ENCODE measurements at regions not wholly inside any gene's neighbourhood (a gene's known extent, or its start where the extent isn't known, plus 50 kb on each side); places are given as distances from the start of the nearest gene placed in this dataset.

DNA sequence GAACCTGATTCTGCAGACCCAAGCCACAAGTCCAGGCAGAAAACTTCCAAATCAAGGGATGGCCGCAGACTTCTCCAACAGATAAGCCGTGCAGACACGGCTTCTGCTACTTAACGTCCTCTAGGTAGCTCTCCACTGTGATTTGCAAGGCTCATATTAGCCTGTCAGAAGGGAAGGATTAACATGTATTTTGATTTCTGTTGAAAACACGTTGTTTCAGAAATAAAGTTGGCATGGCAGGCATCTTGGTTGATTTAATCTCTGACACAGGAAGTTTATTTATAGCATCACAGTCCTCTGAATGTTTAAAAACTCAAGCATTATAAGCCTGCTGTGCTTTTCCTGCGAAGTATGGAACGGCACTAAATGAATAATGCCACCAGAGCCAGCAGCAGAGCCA, 166.8 kb upstream of the TOX3 start:
- ChIA-PET CTCF (interaction anchor here (1.5 kb wide), 1 partner anchor 148 kb away, joined by 3 read pairs; no protein-coding TSS in a partner anchor), POLR2A (no interaction called here)
- H3K27ac Mint-ChIP-seq: no peak overlapping the region
- H3K9me3 Mint-ChIP-seq: peaks cover 4% of the 10 kb centered on the region; the same call in 1 of the 2 replicates
- no peaks in the 10 kb centered on the region; the same call in 1 of the 2 replicates for H3K27me3 Mint-ChIP-seq (ENCODE audit: low read depth)
- TF ChIP-seq MYBL2 (CRISPR knock-in tag; IDR thresholded peaks at IDR 0.05) (no peak), ZNF232 (CRISPR knock-in tag; IDR thresholded peaks at IDR 0.05) (no peak), ZNF423 (CRISPR knock-in tag; IDR thresholded peaks at IDR 0.05) (no peak), ZNF671 (CRISPR knock-in tag; IDR thresholded peaks at IDR 0.05) (no peak), ZBTB21 (CRISPR knock-in tag; IDR thresholded peaks at IDR 0.05; ENCODE audit: borderline replicate concordance) (no peak)
- TF ChIP-seq, protein P1, sequence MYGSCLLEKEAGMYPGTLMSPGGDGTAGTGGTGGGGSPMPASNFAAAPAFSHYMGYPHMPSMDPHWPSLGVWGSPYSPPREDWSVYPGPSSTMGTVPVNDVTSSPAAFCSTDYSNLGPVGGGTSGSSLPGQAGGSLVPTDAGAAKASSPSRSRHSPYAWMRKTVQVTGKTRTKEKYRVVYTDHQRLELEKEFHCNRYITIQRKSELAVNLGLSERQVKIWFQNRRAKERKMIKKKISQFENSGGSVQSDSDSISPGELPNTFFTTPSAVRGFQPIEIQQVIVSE (CRISPR knock-in tag; IDR thresholded peaks at IDR 0.05; ENCODE audit: borderline replicate concordance): no peak
- TF ChIP-seq, protein P2, sequence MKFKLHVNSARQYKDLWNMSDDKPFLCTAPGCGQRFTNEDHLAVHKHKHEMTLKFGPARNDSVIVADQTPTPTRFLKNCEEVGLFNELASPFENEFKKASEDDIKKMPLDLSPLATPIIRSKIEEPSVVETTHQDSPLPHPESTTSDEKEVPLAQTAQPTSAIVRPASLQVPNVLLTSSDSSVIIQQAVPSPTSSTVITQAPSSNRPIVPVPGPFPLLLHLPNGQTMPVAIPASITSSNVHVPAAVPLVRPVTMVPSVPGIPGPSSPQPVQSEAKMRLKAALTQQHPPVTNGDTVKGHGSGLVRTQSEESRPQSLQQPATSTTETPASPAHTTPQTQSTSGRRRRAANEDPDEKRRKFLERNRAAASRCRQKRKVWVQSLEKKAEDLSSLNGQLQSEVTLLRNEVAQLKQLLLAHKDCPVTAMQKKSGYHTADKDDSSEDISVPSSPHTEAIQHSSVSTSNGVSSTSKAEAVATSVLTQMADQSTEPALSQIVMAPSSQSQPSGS (CRISPR knock-in tag; IDR thresholded peaks at IDR 0.05; ENCODE audit: borderline replicate concordance, low read depth): no peak
- TF ChIP-seq, protein P3, sequence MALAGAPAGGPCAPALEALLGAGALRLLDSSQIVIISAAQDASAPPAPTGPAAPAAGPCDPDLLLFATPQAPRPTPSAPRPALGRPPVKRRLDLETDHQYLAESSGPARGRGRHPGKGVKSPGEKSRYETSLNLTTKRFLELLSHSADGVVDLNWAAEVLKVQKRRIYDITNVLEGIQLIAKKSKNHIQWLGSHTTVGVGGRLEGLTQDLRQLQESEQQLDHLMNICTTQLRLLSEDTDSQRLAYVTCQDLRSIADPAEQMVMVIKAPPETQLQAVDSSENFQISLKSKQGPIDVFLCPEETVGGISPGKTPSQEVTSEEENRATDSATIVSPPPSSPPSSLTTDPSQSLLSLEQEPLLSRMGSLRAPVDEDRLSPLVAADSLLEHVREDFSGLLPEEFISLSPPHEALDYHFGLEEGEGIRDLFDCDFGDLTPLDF (CRISPR knock-in tag; IDR thresholded peaks at IDR 0.05): no peak
- TF ChIP-seq, protein P4, sequence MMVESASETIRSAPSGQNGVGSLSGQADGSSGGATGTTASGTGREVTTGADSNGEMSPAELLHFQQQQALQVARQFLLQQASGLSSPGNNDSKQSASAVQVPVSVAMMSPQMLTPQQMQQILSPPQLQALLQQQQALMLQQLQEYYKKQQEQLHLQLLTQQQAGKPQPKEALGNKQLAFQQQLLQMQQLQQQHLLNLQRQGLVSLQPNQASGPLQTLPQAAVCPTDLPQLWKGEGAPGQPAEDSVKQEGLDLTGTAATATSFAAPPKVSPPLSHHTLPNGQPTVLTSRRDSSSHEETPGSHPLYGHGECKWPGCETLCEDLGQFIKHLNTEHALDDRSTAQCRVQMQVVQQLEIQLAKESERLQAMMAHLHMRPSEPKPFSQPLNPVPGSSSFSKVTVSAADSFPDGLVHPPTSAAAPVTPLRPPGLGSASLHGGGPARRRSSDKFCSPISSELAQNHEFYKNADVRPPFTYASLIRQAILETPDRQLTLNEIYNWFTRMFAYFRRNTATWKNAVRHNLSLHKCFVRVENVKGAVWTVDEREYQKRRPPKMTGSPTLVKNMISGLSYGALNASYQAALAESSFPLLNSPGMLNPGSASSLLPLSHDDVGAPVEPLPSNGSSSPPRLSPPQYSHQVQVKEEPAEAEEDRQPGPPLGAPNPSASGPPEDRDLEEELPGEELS (CRISPR knock-in tag; IDR thresholded peaks at IDR 0.05): no peak
- TF ChIP-seq, protein P5, sequence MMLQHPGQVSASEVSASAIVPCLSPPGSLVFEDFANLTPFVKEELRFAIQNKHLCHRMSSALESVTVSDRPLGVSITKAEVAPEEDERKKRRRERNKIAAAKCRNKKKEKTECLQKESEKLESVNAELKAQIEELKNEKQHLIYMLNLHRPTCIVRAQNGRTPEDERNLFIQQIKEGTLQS (CRISPR knock-in tag; conservative IDR thresholded peaks at IDR 0.05): no peak
- H3K36me3 Mint-ChIP-seq: no peaks in the 10 kb centered on the region
- ATAC-seq (no peak), DNase-seq (ENCODE audit: low spot score) (no peak)
- H3K4me3 Mint-ChIP-seq: no peak overlapping the region
- peaks cover 7% of the 10 kb centered on the region for H3K4me1 Mint-ChIP-seq

DNA sequence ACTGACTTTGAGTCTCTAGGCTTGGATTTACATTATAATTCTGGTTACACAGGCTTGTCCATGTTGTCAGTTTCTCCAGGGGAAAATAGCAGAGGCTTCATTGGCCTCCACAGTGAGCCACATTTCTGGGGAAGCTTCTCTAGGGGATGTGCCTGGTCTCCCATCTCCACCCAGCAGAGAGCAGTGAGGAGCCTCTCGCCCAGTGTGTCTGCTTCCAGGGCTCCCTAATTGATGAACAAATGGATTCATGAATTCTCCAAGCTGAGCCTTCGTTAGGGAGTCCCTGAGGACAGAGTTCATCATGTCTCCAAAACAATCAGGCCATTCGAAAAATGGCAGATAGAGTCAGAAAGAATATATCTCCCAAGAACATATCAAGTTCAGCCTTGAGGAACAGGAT, 162.4 kb upstream of the TOX3 start:
- H3K27ac Mint-ChIP-seq: no peak overlapping the region
- no peak for DNase-seq (ENCODE audit: low spot score)
- no peaks in the 10 kb centered on the region for H3K36me3 Mint-ChIP-seq
- peaks cover 10% of the 10 kb centered on the region for H3K4me1 Mint-ChIP-seq
- peak; percentile 67 for ATAC-seq
- no peak for TF ChIP-seq ATF1 (CRISPR knock-in tag; IDR thresholded peaks at IDR 0.05)
- no peak for TF ChIP-seq CBFB (CRISPR knock-in tag; IDR thresholded peaks at IDR 0.05; ENCODE audit: low read depth)
- TF ChIP-seq, protein P6, sequence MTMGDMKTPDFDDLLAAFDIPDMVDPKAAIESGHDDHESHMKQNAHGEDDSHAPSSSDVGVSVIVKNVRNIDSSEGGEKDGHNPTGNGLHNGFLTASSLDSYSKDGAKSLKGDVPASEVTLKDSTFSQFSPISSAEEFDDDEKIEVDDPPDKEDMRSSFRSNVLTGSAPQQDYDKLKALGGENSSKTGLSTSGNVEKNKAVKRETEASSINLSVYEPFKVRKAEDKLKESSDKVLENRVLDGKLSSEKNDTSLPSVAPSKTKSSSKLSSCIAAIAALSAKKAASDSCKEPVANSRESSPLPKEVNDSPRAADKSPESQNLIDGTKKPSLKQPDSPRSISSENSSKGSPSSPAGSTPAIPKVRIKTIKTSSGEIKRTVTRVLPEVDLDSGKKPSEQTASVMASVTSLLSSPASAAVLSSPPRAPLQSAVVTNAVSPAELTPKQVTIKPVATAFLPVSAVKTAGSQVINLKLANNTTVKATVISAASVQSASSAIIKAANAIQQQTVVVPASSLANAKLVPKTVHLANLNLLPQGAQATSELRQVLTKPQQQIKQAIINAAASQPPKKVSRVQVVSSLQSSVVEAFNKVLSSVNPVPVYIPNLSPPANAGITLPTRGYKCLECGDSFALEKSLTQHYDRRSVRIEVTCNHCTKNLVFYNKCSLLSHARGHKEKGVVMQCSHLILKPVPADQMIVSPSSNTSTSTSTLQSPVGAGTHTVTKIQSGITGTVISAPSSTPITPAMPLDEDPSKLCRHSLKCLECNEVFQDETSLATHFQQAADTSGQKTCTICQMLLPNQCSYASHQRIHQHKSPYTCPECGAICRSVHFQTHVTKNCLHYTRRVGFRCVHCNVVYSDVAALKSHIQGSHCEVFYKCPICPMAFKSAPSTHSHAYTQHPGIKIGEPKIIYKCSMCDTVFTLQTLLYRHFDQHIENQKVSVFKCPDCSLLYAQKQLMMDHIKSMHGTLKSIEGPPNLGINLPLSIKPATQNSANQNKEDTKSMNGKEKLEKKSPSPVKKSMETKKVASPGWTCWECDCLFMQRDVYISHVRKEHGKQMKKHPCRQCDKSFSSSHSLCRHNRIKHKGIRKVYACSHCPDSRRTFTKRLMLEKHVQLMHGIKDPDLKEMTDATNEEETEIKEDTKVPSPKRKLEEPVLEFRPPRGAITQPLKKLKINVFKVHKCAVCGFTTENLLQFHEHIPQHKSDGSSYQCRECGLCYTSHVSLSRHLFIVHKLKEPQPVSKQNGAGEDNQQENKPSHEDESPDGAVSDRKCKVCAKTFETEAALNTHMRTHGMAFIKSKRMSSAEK (CRISPR knock-in tag; IDR thresholded peaks at IDR 0.05; ENCODE audit: borderline replicate concordance): no peak
- TF ChIP-seq, protein P7, sequence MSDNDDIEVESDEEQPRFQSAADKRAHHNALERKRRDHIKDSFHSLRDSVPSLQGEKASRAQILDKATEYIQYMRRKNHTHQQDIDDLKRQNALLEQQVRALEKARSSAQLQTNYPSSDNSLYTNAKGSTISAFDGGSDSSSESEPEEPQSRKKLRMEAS (CRISPR knock-in tag; IDR thresholded peaks at IDR 0.05): no peak
- H3K27me3 Mint-ChIP-seq (ENCODE audit: low read depth): no peaks in the 10 kb centered on the region; the same call in 1 of the 2 replicates
- ChIA-PET POLR2A (interaction anchor here (0.7 kb wide), 1 partner anchor 202 kb away, joined by 9 read pairs; no protein-coding TSS in a partner anchor), CTCF (interaction anchor here (1.1 to 2.4 kb wide), 4 partner anchors 152 to 641 kb away, joined by 3 to 8 read pairs (median 4); no protein-coding TSS in a partner anchor)
- H3K9me3 Mint-ChIP-seq: peaks cover 25% of the 10 kb centered on the region
- no peak overlapping the region for H3K4me3 Mint-ChIP-seq

Data from WTC11 (cell line).